RWPE2 (cell line): ENCODE measurements at regions not wholly inside any gene's neighbourhood (a gene's known extent, or its start where the extent isn't known, plus 50 kb on each side); places are given as distances from the start of the nearest gene placed in this dataset.
A peak's percentile ranks its signal among the peaks of the same experiment; 100 is the strongest.

Experiments used
- ATAC-seq: fragments of 200-7000 bp; cut with Tn5 transposase; 3 replicates; pipeline ENCODE4 v1.9.1; 2021; ENCODE audit warnings: low read depth
- DNase-seq: peaks from one replicate; pipeline ENCODE4 v3.0.0-alpha.2; 2020; ENCODE audit warnings: low spot score
- H3K27ac ChIP-seq: fragments of 450-650 bp; 2 replicates; pipeline ENCODE4 v1.5.1; 2017; ENCODE audit warnings: mild to moderate bottlenecking; ENCODE audit not compliant: poor library complexity, severe bottlenecking
- H3K27me3 ChIP-seq: fragments of 250-450 bp; sonication (Bioruptor Pico); 2 replicates; pipeline ENCODE4 v1.5.1; 2021; ENCODE audit warnings: mild to moderate bottlenecking, moderate library complexity; ENCODE audit not compliant: insufficient read depth, poor library complexity, severe bottlenecking
- H3K36me3 ChIP-seq: fragments of 250-450 bp; sonication (Bioruptor Pico); 2 replicates; pipeline ENCODE4 v1.5.1; 2020; ENCODE audit warnings: low read depth, mild to moderate bottlenecking, moderate library complexity
- H3K4me1 ChIP-seq: fragments of 250-450 bp; sonication (Bioruptor Pico); 2 replicates; pipeline ENCODE4 v1.5.1; 2021; ENCODE audit warnings: mild to moderate bottlenecking, moderate library complexity; ENCODE audit not compliant: insufficient read depth, poor library complexity, severe bottlenecking
- H3K4me3 ChIP-seq: fragments of 250-450 bp; sonication (Bioruptor Pico); 2 replicates; pipeline ENCODE4 v1.5.1; 2021; ENCODE audit warnings: mild to moderate bottlenecking, moderate library complexity; ENCODE audit not compliant: severe bottlenecking
- H3K9me3 ChIP-seq: fragments of 250-450 bp; sonication (Bioruptor Pico); 2 replicates; pipeline ENCODE4 v1.5.1; 2021; ENCODE audit warnings: mild to moderate bottlenecking, moderate library complexity; ENCODE audit not compliant: severe bottlenecking
- TF ChIP-seq, protein P1 (sequence below): fragments of 450-650 bp; IDR thresholded peaks from one replicate; pipeline ENCODE4 v1.5.1; 2017; ENCODE audit warnings: mild to moderate bottlenecking, moderate library complexity; ENCODE audit not compliant: poor library complexity, severe bottlenecking

DNA sequence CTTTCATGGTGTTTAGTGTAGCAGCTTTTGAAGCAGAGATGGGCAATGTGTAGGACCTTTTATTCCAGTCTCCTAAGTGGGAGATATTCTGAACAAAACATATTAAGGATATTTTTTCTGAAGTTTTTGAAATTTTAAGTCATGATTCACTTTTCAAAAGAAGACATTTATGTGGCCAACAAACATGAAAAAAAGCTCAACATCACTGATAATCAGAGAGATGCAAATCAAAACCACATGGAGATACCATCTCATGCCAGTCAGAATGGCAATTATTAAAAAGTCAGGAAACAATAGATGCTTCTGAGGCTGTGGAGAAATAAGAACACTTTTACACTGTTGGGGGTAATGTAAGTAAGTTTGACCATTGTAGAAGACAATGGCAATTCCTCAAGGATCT, 76.0 kb downstream of the FAT4 start:
- Histone ChIP-seq H3K27ac (peak overlapping the region; percentile 97), H3K36me3 (no peaks in the 10 kb centered on the region), H3K4me1 (peaks cover 26% of the 10 kb centered on the region), H3K9me3 (no peaks in the 10 kb centered on the region), H3K27me3 (no peaks in the 10 kb centered on the region), H3K4me3 (no peak overlapping the region)
- TF ChIP-seq, protein P1, sequence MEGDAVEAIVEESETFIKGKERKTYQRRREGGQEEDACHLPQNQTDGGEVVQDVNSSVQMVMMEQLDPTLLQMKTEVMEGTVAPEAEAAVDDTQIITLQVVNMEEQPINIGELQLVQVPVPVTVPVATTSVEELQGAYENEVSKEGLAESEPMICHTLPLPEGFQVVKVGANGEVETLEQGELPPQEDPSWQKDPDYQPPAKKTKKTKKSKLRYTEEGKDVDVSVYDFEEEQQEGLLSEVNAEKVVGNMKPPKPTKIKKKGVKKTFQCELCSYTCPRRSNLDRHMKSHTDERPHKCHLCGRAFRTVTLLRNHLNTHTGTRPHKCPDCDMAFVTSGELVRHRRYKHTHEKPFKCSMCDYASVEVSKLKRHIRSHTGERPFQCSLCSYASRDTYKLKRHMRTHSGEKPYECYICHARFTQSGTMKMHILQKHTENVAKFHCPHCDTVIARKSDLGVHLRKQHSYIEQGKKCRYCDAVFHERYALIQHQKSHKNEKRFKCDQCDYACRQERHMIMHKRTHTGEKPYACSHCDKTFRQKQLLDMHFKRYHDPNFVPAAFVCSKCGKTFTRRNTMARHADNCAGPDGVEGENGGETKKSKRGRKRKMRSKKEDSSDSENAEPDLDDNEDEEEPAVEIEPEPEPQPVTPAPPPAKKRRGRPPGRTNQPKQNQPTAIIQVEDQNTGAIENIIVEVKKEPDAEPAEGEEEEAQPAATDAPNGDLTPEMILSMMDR = no peak
- ATAC-seq (no peak), DNase-seq (no peak)

DNA sequence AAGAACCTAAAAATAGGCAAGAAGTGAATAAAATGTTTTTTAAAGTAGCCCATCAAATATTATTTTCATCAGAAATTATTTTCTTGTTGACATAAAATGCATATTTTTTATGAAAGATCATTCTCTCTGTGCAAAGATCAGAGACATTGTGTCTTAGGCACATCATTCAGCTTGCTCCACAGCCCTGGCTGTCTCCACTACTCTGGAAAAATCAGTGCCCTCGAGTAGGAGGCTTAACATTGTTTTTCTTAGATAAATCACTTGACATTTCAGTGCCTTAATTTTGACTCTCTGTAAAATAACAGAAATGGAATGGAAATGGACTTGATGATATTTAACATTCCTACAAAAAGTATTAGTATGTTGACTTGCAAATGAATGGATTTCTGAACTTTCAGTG, 77.9 kb downstream of the FAT4 start:
- Histone ChIP-seq H3K36me3 (no peaks in the 10 kb centered on the region), H3K9me3 (no peaks in the 10 kb centered on the region), H3K27me3 (no peaks in the 10 kb centered on the region), H3K4me1 (peaks cover 33% of the 10 kb centered on the region), H3K4me3 (no peak overlapping the region), H3K27ac (no peak overlapping the region)
- TF ChIP-seq, protein P1 = no peak
- DNase-seq = no peak
- no peak for ATAC-seq

DNA sequence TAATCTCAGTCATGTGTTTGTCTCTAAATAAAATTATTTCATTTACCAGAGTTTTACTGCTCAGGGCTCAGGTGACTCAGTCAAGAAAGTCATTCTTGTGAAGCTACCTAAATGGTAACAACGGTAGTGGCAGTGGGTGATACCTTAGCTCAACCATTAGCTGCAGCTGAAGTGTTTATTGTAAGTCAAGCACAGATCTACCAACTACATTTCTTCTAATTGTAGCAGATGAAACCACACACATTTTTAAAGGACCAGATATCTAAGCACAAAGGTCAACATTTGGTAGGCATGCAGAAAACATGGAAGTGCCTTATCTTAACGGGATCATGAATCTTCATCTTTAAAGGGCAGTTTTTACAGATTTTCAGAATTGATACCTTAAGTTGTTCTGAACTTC, 79.1 kb downstream of the FAT4 start:
- no peak for DNase-seq
- Histone ChIP-seq H3K36me3 (no peaks in the 10 kb centered on the region), H3K27ac (no peak overlapping the region), H3K9me3 (no peaks in the 10 kb centered on the region), H3K4me3 (no peak overlapping the region), H3K4me1 (peaks cover 25% of the 10 kb centered on the region), H3K27me3 (no peaks in the 10 kb centered on the region)
- ATAC-seq = no peak
- TF ChIP-seq, protein P1 = no peak

DNA sequence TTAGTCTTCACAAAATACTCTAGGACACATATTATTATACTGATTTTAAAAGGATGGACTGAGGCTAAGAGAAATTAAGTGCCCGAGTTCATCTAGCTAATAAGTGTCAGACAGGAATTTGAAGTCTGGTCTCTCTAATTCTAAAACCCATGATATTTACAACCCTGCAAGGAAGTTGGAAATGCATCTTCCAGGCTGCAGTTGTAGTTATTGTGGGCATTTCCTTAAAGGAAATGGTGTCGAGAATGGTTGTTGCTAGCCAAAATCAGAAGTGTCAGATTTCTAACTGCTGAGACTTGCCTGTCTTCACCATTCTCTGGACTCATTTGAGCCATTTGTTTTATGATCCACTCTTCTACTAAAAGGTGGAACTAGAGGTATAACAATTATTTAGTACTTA, 82.5 kb downstream of the FAT4 start:
- Histone ChIP-seq H3K4me1 (peaks cover 7% of the 10 kb centered on the region), H3K9me3 (no peaks in the 10 kb centered on the region), H3K36me3 (no peaks in the 10 kb centered on the region; the same call in 1 of the 2 replicates), H3K27me3 (no peaks in the 10 kb centered on the region), H3K27ac (no peak overlapping the region), H3K4me3 (no peak overlapping the region)
- DNase-seq = no peak
- no peak for ATAC-seq
- TF ChIP-seq, protein P1 = no peak

DNA sequence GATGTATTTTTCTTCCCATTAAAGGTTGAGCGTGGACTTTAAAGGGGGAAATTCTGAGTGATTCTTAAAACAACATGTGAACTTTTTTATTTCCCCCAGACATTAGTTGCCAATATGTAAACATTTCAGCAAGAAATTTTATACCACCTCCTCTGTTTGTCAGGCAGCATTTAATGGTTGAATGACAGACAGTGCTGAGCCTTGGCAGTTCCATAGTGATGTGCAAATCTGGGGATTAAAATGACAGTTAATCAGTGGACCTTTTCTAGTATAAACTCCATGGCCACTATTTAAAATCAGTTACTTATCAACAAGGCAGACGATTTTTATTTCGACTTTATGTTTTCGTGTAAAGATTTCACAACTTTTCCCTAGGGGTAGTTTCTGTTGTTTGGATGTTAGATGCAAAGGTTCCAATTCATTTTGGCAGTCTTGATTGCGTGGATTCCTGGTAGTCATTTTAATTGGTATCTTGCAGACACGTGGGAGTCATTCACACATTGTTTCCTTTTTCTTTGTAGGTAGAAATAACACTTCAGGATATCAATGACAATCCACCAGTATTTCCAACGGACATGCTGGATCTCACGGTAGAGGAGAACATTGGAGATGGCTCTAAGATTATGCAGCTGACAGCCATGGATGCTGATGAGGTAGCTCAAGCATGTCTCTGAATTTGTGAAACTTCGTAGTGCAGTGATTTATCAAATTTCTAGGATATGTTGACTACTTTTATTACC, 83.7 kb downstream of the FAT4 start:
- Histone ChIP-seq H3K4me1 (peaks cover 7% of the 10 kb centered on the region), H3K27ac (no peak overlapping the region)
- ATAC-seq = no peak

More for the DNA sequence above, 83.7 kb downstream of the FAT4 start:
- Histone ChIP-seq H3K36me3 (no peaks in the 10 kb centered on the region; the same call in 1 of the 2 replicates), H3K27me3 (no peaks in the 10 kb centered on the region), H3K9me3 (no peaks in the 10 kb centered on the region), H3K4me3 (no peak overlapping the region)
- DNase-seq = no peak
- TF ChIP-seq, protein P1 = no peak
